NB4 (cell line): ENCODE measurements at regions not wholly inside any gene's neighbourhood (a gene's known extent, or its start where the extent isn't known, plus 50 kb on each side); places are given as distances from the start of the nearest gene placed in this dataset.

Experiments
- MAX ChIP-seq: IDR thresholded peaks from 2 replicates; pipeline ENCODE4 v1.6.1; 2011; ENCODE audit warnings: low read depth, low read length
- POLR2A ChIP-seq: IDR thresholded peaks from 2 replicates; pipeline ENCODE4 v1.6.1; 2011; ENCODE audit warnings: mild to moderate bottlenecking; ENCODE audit not compliant: insufficient read length; ENCODE audit errors: extremely low read depth
- TF ChIP-seq, protein P1 (sequence below): IDR thresholded peaks from one replicate; pipeline ENCODE4 v1.5.1; 2012; ENCODE audit warnings: low read depth, low read length

GRCh38 chr18:75783566-75784281 is 356.2 kb upstream of the SMIM21 start:
- TF ChIP-seq POLR2A = no peak
- TF ChIP-seq, protein P1, sequence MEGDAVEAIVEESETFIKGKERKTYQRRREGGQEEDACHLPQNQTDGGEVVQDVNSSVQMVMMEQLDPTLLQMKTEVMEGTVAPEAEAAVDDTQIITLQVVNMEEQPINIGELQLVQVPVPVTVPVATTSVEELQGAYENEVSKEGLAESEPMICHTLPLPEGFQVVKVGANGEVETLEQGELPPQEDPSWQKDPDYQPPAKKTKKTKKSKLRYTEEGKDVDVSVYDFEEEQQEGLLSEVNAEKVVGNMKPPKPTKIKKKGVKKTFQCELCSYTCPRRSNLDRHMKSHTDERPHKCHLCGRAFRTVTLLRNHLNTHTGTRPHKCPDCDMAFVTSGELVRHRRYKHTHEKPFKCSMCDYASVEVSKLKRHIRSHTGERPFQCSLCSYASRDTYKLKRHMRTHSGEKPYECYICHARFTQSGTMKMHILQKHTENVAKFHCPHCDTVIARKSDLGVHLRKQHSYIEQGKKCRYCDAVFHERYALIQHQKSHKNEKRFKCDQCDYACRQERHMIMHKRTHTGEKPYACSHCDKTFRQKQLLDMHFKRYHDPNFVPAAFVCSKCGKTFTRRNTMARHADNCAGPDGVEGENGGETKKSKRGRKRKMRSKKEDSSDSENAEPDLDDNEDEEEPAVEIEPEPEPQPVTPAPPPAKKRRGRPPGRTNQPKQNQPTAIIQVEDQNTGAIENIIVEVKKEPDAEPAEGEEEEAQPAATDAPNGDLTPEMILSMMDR = no peak
- no peak for TF ChIP-seq MAX
